Activated CD4-positive, alpha-beta T cell treated with anti-CD3 and anti-CD28 coated beads for 48 hours (primary cell): ENCODE measurements at regions not wholly inside any gene's neighbourhood (a gene's known extent, or its start where the extent isn't known, plus 50 kb on each side); places are given as distances from the start of the nearest gene placed in this dataset.
"Not testable (repeated sequence)": the region's sequence is repeated elsewhere in the genome, so short reads cannot be mapped to it uniquely, and the experiment has no call there.

Experiments
- DNase-seq: peaks from one replicate; pipeline ENCODE4 v3.0.0-alpha.2; 2020

GRCh38 chr10:53326401-53327305 lies 554.1 kb upstream of the MBL2 start:
- not testable (repeated sequence) for DNase-seq

DNA sequence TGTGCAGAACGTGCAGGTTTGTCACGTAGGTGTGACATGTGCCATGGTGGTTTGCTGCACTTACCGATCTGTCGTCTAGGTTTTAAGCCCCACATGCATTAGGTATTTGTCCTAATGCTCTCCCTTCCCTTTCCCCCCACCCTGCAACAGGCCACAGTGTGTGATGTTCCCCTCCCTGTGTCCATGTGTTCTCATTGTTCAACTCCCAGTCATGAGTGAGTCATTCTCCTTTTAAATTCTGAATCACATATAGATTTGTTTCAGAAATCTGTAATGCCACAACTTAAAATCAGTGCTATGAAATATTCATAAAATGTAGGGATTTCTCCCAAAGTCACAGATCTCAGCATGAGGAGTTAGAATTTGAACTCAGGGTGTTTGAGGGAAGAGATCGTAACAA lies 552.5 kb upstream of the MBL2 start:
- no peak for DNase-seq

DNA sequence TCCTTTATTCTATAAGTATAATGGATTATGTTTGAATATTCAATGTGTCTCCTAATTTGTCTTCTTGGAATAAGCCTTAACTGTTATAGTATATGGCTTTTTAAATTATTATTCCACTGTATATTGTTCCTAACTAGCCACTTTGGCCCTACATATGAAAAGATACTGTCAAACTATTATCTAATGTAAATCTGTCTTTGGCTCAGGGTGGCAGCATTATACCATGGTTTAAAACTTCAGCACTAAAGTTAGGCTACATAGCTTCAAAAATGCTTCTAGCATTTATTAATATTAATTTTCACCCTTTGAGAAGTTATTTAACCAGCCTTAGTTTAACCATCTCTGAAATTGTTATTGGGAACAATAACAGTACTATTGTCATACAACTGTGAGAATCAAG lies 543.1 kb upstream of the MBL2 start:
- no peak for DNase-seq

DNA sequence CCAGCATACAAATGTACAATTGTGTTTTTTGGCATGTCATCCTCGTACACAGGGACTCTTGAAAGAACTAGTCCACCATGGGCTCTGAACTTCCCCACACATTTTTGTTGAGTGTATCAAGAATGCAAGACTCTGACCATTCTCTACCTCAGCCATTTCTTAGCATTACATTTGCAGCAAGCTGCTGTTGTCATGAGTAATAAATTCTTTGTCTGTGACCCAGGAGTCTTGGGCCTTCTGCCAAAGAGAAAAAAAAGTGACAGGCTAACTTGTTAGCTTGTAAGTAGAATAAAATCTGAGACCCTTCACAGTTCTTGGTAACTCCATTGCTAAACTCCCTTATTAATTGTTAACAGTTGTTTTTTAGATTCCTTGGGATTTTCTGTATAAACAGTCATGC lies 542.3 kb upstream of the MBL2 start:
- no peak for DNase-seq

GRCh38 chr10:53298443-53298842 lies 525.9 kb upstream of the MBL2 start:
- DNase-seq: no peak

DNA sequence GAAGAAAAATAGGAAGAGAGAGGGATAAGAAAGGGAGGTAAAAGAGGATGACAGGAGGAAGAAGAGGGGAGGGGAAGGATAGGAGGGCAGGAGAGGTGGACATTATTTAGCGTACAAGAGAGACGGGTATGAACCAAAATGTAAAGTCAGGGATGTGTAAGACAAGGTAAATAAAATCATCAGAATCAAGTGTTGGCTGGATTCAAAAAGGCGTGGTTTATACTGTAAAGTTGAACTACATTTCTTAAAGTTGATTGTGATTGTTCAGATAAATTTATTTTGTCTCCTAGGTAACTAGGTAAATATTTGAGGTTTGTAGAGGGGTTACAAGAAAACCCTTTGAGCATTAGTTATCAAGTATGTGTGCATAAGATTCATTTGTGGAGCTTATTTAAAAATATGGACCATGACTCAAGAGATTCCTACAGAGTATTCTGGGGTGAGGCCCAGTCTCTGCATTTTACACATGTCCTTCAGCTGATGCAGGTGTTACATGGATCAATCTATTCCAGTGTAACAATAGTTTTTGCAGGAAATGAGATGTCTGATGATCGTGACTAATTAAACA lies 512.1 kb upstream of the MBL2 start:
- DNase-seq: no peak

DNA sequence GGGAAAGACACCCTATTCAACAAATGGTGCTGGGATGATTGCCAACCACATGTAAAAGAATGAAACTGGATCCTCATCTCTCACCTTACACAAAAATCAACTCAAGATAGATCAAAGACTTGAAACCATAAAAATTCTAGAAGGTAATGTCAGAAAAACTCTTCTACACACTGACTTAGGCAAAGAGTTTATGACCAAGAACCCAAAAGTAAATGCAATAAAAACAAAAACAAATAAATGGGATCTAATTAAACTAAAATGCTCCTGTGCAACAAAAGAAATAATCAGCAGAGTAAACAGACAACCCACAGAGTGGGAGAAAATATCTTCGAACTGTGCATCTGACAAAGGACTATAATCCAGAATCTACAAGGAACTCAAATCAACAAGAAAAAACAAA lies 504.2 kb upstream of the MBL2 start:
- DNase-seq: no peak

- DNase-seq: no peak
Observed at GRCh38 chr10:53269482-53269881, 496.9 kb upstream of the MBL2 start.

DNA sequence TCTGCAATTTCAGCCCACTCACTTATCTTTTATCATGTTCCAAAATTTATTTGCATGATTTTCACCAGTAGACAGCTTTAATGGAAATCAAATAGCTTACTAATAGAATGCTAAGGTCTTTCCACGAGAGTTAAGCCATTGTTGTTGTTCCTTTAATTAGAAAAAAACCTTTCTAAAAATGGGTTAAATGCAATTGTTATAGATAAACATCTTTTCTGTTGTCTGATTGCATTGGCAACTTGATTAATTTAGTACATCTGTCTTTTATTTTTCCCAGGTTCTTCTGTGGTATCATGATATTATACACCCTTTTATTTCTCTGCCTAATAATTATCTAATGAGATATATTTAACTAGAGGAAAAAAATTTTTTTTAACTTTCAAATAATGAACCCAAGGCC lies 487.6 kb upstream of the MBL2 start:
- no peak for DNase-seq

GRCh38 chr10:53256623-53257022 lies 484.0 kb upstream of the MBL2 start:
- DNase-seq: no peak

GRCh38 chr10:53255661-53256205 lies 483.1 kb upstream of the MBL2 start:
- DNase-seq: no peak

GRCh38 chr10:53253221-53253620 lies 480.6 kb upstream of the MBL2 start:
- no peak for DNase-seq

DNA sequence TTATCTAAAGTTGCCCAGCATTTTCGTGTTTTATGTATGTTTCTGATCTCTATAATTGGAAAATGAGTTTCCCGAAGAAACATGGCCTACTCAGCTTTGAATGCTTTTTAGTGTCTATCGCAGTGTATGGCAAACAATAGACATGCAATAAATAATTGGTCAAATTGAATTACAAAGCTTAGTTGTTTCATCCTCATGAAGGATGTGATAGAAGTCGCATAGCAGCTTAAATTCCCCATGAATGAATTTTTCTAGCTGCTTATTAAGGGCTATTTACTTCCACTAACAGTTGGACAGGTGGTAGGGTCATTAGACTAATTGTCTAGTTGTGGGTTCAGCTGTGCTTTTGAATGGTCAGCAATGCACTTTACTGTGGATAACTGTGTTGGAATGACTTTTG lies 467.3 kb upstream of the MBL2 start:
- DNase-seq: no peak

GRCh38 chr10:53236941-53237340 lies 464.4 kb upstream of the MBL2 start:
- DNase-seq: no peak

- no peak for DNase-seq
Observed at GRCh38 chr10:53233749-53234148, 461.2 kb upstream of the MBL2 start.

DNA sequence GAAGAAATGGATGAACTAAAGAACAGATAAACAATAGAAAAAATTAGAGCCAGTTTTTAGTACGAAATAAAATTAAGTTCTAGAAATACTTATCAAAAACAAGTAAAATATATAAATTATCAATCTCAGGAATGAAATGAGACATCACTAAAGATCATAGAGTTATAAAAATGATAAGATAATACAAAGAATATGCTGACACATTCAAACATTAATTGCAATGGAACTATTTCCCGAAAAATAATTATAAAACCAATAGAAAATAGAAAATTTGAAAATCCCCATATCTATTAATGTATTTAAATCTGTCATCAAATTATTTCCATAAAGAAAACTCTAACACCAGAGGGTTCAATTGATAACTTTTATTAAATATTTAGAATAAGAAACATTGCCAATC lies 458.1 kb upstream of the MBL2 start:
- no peak for DNase-seq

GRCh38 chr10:53223851-53224250 lies 451.3 kb upstream of the MBL2 start:
- DNase-seq: no peak

GRCh38 chr10:53222806-53223205 lies 450.2 kb upstream of the MBL2 start:
- no peak for DNase-seq

DNA sequence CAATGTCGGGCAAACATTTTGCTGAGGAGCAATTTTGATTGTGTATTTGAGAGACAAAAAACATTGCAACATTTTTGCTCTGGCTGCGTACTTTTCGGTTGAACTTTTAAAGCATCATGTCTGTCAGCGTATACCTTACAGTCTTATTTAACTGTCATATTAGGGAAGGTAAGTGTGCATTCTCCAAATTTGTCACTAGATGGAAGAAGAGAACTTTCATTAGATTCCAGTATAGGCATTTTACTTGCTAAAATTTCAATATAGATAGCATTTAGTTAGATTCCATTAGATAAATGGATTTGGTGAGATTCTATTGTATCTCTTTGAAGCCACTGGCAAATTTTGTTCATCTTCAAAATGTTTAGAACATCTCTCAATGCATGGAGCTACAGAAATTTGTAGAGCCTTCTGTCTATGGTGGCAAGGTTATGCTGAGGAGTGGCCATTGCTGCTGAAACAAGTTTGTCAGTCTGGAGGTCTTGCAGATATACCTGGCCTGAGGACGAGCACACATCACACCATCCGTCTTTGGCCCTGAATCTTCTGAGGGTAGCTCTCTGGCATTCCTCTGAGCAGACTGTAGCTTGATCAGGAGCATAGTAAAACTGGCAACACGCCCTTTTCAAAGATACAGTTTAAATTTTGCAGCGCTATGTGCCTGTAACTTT lies 437.5 kb upstream of the MBL2 start:
- no peak for DNase-seq

- no peak for DNase-seq
Observed at GRCh38 chr10:53183733-53184132, 411.1 kb upstream of the MBL2 start.

GRCh38 chr10:53177468-53177867 lies 404.9 kb upstream of the MBL2 start:
- DNase-seq: no peak

DNA sequence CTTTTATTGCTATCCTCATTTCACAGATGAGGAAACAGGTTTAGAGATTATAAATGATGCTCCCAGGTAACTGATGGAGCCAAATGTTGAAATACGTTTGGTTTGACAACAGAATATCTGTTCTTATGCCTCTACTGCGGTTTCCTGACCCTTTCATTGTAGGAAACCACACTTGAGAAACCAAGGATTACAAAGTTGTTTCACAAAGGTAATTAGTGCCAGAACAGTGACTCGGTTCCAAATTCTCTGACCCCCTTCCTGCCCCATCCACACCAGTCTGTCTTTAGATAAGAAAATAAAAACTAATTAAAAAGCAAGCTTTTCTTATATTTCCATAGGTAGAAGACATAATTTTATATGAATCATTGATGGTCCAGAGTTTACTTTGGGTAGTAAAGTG lies 393.7 kb upstream of the MBL2 start:
- DNase-seq: no peak

DNA sequence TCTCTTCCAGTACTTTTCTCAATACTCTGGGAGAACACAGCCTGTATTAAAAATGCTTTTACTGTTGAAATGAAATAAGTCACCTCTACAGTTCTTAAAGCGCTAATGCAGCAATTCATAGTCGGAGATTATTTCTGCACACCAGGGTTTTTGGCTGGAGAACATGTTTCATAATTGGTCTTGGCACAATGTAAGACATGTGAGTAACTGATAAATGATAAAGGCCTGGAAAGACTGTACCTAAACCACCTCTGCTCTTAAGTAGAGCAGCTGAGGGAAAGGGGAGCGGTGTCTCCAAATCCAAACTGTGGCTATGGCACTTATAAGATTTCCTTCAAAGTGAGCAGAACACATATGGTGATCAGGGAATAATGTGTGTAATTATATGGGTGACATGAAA lies 390.3 kb upstream of the MBL2 start:
- no peak for DNase-seq

- no peak for DNase-seq
Observed at GRCh38 chr10:53161231-53161630, 388.6 kb upstream of the MBL2 start.
